Trophoblast cell (in vitro differentiated cells and primary cell): ENCODE measurements at regions not wholly inside any gene's neighbourhood (a gene's known extent, or its start where the extent isn't known, plus 50 kb on each side); places are given as distances from the start of the nearest gene placed in this dataset.

Experiments used
- DNase-seq, 2 donors: peaks; one replicate each; pipeline ENCODE4 v3.0.0-alpha.2; 2016
- H2AFZ ChIP-seq: 2 replicates; pipeline ENCODE4 v1.6.1; 2013; ENCODE audit warnings: low read length, moderate library complexity, mild to moderate bottlenecking; ENCODE audit not compliant: insufficient read depth, poor library complexity
- H2AK5ac ChIP-seq: 2 replicates; pipeline ENCODE4 v1.6.1; 2013; ENCODE audit warnings: mild to moderate bottlenecking, low read length
- H2BK120ac ChIP-seq: 2 replicates; pipeline ENCODE4 v1.6.1; 2013; ENCODE audit warnings: low read length, mild to moderate bottlenecking, moderate library complexity; ENCODE audit not compliant: insufficient read depth, poor library complexity
- H2BK12ac ChIP-seq: 2 replicates; pipeline ENCODE4 v1.6.1; 2013; ENCODE audit warnings: mild to moderate bottlenecking, low read length, moderate library complexity
- H2BK5ac ChIP-seq: 2 replicates; pipeline ENCODE4 v1.6.1; 2013; ENCODE audit warnings: low read length, low read depth, moderate library complexity, mild to moderate bottlenecking; ENCODE audit not compliant: poor library complexity
- H3K14ac ChIP-seq: 2 replicates; pipeline ENCODE4 v1.6.1; 2013; ENCODE audit warnings: mild to moderate bottlenecking, low read length
- H3K18ac ChIP-seq: 2 replicates; pipeline ENCODE4 v1.6.1; 2013; ENCODE audit warnings: mild to moderate bottlenecking, low read length
- H3K23ac ChIP-seq: 2 replicates; pipeline ENCODE4 v1.6.1; 2013; ENCODE audit warnings: low read length
- H3K27ac ChIP-seq: 2 replicates; pipeline ENCODE4 v1.5.1; 2013; ENCODE audit warnings: low read depth, mild to moderate bottlenecking, inconsistent platforms, low read length, moderate library complexity
- H3K27me3 ChIP-seq: 2 replicates; pipeline ENCODE4 v1.6.1; 2013; ENCODE audit warnings: inconsistent platforms, mild to moderate bottlenecking, low read length, moderate library complexity; ENCODE audit not compliant: insufficient read depth
- H3K36me3 ChIP-seq, 2 experiments: 1 replicate in 1 of 2; 2 replicates in 1 of 2; pipeline ENCODE4 v1.6.1; 2013; ENCODE audit warnings: low read length in 2 of 2, mild to moderate bottlenecking in 2 of 2, moderate library complexity in 1 of 2; ENCODE audit not compliant: insufficient read depth in 2 of 2, control insufficient read depth in 1 of 2
- H3K4ac ChIP-seq: 2 replicates; pipeline ENCODE4 v1.6.1; 2013; ENCODE audit warnings: low read depth, mild to moderate bottlenecking, low read length, moderate library complexity
- H3K4me1 ChIP-seq, 2 experiments: 1 replicate in 1 of 2; 2 replicates in 1 of 2; pipeline ENCODE4 v1.6.1; 2013; ENCODE audit warnings: low read length in 2 of 2, mild to moderate bottlenecking in 2 of 2, moderate library complexity in 1 of 2; ENCODE audit not compliant: insufficient read depth in 2 of 2, control insufficient read depth in 1 of 2
- H3K4me2 ChIP-seq: 2 replicates; pipeline ENCODE4 v1.6.1; 2013; ENCODE audit warnings: inconsistent platforms, mild to moderate bottlenecking, low read length, moderate library complexity
- H3K4me3 ChIP-seq: 2 replicates; pipeline ENCODE4 v1.5.1; 2013; ENCODE audit warnings: mild to moderate bottlenecking, low read depth, low read length, inconsistent platforms
- H3K79me1 ChIP-seq: one replicate; pipeline ENCODE4 v1.6.1; 2013; ENCODE audit warnings: low read length
- H3K79me2 ChIP-seq: 2 replicates; pipeline ENCODE4 v1.6.1; 2013; ENCODE audit warnings: low read length, mild to moderate bottlenecking; ENCODE audit not compliant: control insufficient read depth, insufficient read depth, poor library complexity
- H3K9ac ChIP-seq: 2 replicates; pipeline ENCODE4 v1.6.1; 2013; ENCODE audit warnings: mild to moderate bottlenecking, low read length
- H3K9me3 ChIP-seq: 2 replicates; pipeline ENCODE4 v1.6.1; 2013; ENCODE audit warnings: low read depth, mild to moderate bottlenecking, control low read depth, inconsistent platforms, low read length; ENCODE audit not compliant: insufficient read depth
- H4K12ac ChIP-seq: 2 replicates; pipeline ENCODE4 v1.6.1; 2013; ENCODE audit warnings: low read depth, mild to moderate bottlenecking, low read length, moderate library complexity
- H4K8ac ChIP-seq: 2 replicates; pipeline ENCODE4 v1.6.1; 2013; ENCODE audit warnings: low read depth, mild to moderate bottlenecking, low read length, moderate library complexity
- H4K91ac ChIP-seq: one replicate; pipeline ENCODE4 v1.6.1; 2013; ENCODE audit warnings: low read depth, mild to moderate bottlenecking, low read length, moderate library complexity
- WGBS: extraction: QIAGEN DNeasy Blood & Tissue Kit; methylation state at CpG from one replicate; pipeline ENCODE4 v1.1.7; 2013; ENCODE audit warnings: missing lambda C conversion rate; ENCODE audit not compliant: insufficient read length, insufficient coverage; ENCODE audit errors: extremely low coverage; 5-methylcytosine and 5-hydroxymethylcytosine counted together

DNA sequence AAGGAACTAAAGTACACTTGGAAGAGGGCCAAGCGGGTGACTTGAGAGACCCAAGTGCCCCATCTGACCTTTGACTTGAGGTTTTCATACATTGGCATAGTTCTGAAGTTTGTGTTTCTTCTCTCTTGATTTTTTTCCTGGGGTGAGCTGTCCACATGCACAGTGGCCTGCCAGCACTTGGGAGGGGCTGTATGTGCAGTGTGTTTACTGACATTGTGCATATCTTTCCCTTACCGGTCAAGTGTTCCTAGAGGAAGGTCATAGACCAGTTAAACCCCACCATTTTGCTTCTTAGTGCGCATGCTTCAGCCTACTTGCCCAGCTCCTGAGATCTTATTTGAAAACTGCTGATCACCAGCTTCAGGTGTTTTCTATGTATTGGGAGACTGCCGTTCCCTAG, 435.2 kb upstream of the KAZN start:
- Histone ChIP-seq H2BK12ac (no peak overlapping the region), H2AFZ (no peak overlapping the region), H3K18ac (no peak overlapping the region), H3K79me2 (no peaks in the 10 kb centered on the region), H4K12ac (no peak overlapping the region), H3K4ac (no peak overlapping the region), H3K36me3 (no peaks in the 10 kb centered on the region), H2AK5ac (no peak overlapping the region), H3K9ac (no peak overlapping the region), H3K4me3 (no peak overlapping the region), H3K27ac (no peak overlapping the region), H2BK120ac (no peak overlapping the region), H4K8ac (no peak overlapping the region), H3K23ac (no peak overlapping the region), H3K79me1 (no peaks in the 10 kb centered on the region), H3K27me3 (no peaks in the 10 kb centered on the region), H3K4me1 (no peaks in the 10 kb centered on the region), H2BK5ac (no peak overlapping the region), H3K9me3 (peaks cover 8% of the 10 kb centered on the region), H4K91ac (no peak overlapping the region), H3K4me2 (no peak overlapping the region), H3K14ac (no peak overlapping the region)
- WGBS, result no CpG with 5 or more reads among the region's 4 CpGs
- DNase-seq, result no peak

DNA sequence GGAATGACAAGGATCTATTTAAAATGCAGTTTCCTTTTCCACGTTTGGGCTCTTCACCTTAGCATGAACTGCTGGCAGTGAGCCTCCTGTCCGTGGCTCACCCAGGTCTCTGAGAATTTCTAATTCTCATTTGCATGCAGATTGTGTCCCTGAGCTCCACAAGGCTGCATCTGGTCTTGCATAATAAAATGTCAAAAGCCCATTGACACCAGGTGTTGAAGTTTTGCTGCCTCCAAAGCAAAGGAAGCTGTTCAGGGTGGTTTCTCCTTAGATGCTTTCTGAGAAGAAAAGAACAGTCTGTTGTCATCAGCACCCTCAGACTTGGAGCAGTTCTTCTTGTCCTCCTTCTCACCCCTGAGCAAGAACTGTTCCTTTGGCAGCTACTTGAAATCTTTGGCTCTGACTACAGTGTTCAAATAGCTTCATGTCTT, 433.1 kb upstream of the KAZN start:
- H2AFZ ChIP-seq, result no peak overlapping the region
- no peak overlapping the region for H2BK12ac ChIP-seq
- no peaks in the 10 kb centered on the region for H3K36me3 ChIP-seq
- H2BK120ac ChIP-seq, result no peak overlapping the region
- no peaks in the 10 kb centered on the region for H3K79me1 ChIP-seq
- H3K4ac ChIP-seq, result no peak overlapping the region
- H3K9ac ChIP-seq, result no peak overlapping the region
- no CpG with 5 or more reads among the region's 2 CpGs for WGBS
- H2AK5ac ChIP-seq, result no peak overlapping the region
- H3K9me3 ChIP-seq, result peaks cover 2% of the 10 kb centered on the region
- no peak overlapping the region for H3K23ac ChIP-seq
- no peak overlapping the region for H2BK5ac ChIP-seq
- no peak overlapping the region for H4K12ac ChIP-seq
- DNase-seq, result no peak
- H3K14ac ChIP-seq, result no peak overlapping the region
- no peaks in the 10 kb centered on the region for H3K79me2 ChIP-seq
- no peak overlapping the region for H3K4me3 ChIP-seq
- H3K4me2 ChIP-seq, result no peak overlapping the region
- H3K27me3 ChIP-seq, result no peaks in the 10 kb centered on the region
- no peak overlapping the region for H3K18ac ChIP-seq
- no peak overlapping the region for H4K8ac ChIP-seq
- no peaks in the 10 kb centered on the region for H3K4me1 ChIP-seq
- H3K27ac ChIP-seq, result no peak overlapping the region
- H4K91ac ChIP-seq, result no peak overlapping the region

DNA sequence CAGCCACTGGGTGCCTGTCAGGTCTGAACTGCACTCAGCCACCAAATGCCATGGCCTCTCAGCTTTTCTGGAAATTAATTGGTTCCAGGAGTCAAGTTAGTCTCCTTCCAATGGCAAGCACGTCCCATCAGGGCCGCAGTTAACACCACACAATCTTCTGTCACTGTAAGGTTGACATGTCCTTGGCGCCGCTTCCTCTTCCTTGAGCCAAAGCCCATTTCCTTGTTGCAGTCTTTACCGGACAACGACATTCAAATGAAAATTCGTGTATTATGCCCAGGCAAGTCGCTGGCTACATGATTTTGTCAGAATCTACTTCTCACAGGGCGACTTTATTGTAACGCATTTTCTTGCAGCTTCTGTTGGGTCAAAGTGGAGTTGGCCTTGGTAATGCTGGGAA, 430.6 kb upstream of the KAZN start:
- Histone ChIP-seq H3K79me1 (no peaks in the 10 kb centered on the region), H2BK12ac (no peak overlapping the region), H4K8ac (no peak overlapping the region), H3K79me2 (no peaks in the 10 kb centered on the region), H3K18ac (no peak overlapping the region), H4K91ac (no peak overlapping the region), H3K4me1 (no peaks in the 10 kb centered on the region), H3K27me3 (no peaks in the 10 kb centered on the region), H3K4ac (no peak overlapping the region), H3K9ac (no peak overlapping the region), H4K12ac (no peak overlapping the region), H2BK120ac (no peak overlapping the region), H3K23ac (no peak overlapping the region), H3K14ac (no peak overlapping the region), H3K4me2 (no peak overlapping the region), H3K4me3 (no peak overlapping the region), H3K36me3 (no peaks in the 10 kb centered on the region), H2AK5ac (no peak overlapping the region), H3K9me3 (peaks cover 2% of the 10 kb centered on the region), H3K27ac (no peak overlapping the region), H2AFZ (no peak overlapping the region), H2BK5ac (no peak overlapping the region)
- no peak for DNase-seq
- WGBS, result no CpG with 5 or more reads among the region's 10 CpGs

DNA sequence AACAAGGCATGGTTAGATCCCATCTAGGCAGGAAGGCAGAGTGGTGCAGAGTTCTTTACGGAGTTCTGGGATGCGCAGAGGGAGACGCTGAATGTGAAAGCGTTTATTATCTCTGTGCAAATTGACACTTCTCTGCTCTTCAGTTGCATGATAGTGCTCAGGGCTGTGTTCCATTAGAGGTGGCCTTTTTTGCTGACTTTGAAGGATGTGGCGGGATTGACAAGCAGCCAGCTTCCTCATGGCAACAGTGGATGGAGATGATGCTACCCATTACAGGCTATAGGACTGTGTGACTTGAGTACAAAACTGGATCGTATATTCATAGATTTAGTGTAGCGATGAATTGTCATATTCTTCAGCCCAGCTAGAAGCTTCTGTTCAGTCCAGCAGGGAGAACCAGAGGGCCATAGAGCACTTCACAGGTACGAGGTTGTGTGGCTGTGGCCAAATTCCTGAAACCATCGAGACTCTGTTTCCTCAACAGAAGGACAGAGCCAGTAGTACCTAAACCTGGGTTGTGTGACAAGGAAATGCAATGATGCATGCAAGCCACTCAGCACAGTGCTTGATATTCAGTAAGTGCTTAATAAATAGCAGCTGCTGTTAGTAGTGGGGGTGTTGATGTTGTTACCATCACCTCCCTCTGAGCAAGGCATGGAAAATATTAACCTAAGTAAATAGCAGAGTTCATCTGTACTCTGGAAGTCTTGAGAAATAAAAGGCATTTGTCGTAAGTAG, 430.0 kb upstream of the KAZN start:
- no peaks in the 10 kb centered on the region for H3K79me1 ChIP-seq
- H3K9ac ChIP-seq, result no peak overlapping the region
- no peak overlapping the region for H2AK5ac ChIP-seq
- no peak overlapping the region for H2BK12ac ChIP-seq
- DNase-seq, result no peak
- H3K9me3 ChIP-seq, result no peaks in the 10 kb centered on the region
- no peaks in the 10 kb centered on the region for H3K4me1 ChIP-seq
- H4K91ac ChIP-seq, result no peak overlapping the region
- H3K4me2 ChIP-seq, result no peak overlapping the region
- H2BK5ac ChIP-seq, result no peak overlapping the region
- H2AFZ ChIP-seq, result no peak overlapping the region
- no peak overlapping the region for H2BK120ac ChIP-seq
- H4K12ac ChIP-seq, result no peak overlapping the region
- H3K4me3 ChIP-seq, result no peak overlapping the region
- WGBS, result no CpG with 5 or more reads among the region's 10 CpGs
- H4K8ac ChIP-seq, result no peak overlapping the region
- H3K23ac ChIP-seq, result no peak overlapping the region
- H3K79me2 ChIP-seq, result no peaks in the 10 kb centered on the region
- H3K4ac ChIP-seq, result no peak overlapping the region
- H3K27ac ChIP-seq, result no peak overlapping the region
- no peak overlapping the region for H3K14ac ChIP-seq
- H3K18ac ChIP-seq, result no peak overlapping the region
- H3K27me3 ChIP-seq, result no peaks in the 10 kb centered on the region
- no peaks in the 10 kb centered on the region for H3K36me3 ChIP-seq
